ENCODE measurements at regions not wholly inside any gene's neighbourhood (a gene's known extent, or its start where the extent isn't known, plus 50 kb on each side); places are given as distances from the start of the nearest gene placed in this dataset.

- TF ChIP-seq POLR2A (IDR thresholded peaks at IDR 0.05; ENCODE audit: low read depth, low read length) = no peak
- no peak for TF ChIP-seq FOS (IDR thresholded peaks at IDR 0.05; ENCODE audit: borderline replicate concordance, insufficient read depth, low read length)
Observed at GRCh38 chr17:53406907-53407306, 415.8 kb upstream of the KIF2B start.
